Nephron progenitor cell (in vitro differentiated cells): ENCODE measurements at regions not wholly inside any gene's neighbourhood (a gene's known extent, or its start where the extent isn't known, plus 50 kb on each side); places are given as distances from the start of the nearest gene placed in this dataset.

Experiments
- DNase-seq: peaks from one replicate; pipeline ENCODE4 v3.0.0; 2021
- H3K27ac Mint-ChIP-seq: 2 replicates; pipeline ENCODE4 v1.8.0; 2021; ENCODE audit warnings: mild to moderate bottlenecking, moderate library complexity, mixed read lengths
- H3K27me3 Mint-ChIP-seq: 2 replicates; pipeline ENCODE4 v1.8.0; 2021; ENCODE audit warnings: mild to moderate bottlenecking, low read depth, mixed read lengths; ENCODE audit not compliant: poor library complexity
- H3K36me3 Mint-ChIP-seq: 2 replicates; pipeline ENCODE4 v1.8.0; 2021; ENCODE audit warnings: low read depth, mixed read lengths
- H3K4me1 Mint-ChIP-seq: 2 replicates; pipeline ENCODE4 v1.8.0; 2021; ENCODE audit warnings: mixed read lengths
- H3K4me3 Mint-ChIP-seq: 2 replicates; pipeline ENCODE4 v1.8.0; 2021; ENCODE audit warnings: mild to moderate bottlenecking, moderate library complexity, mixed read lengths
- H3K9me3 Mint-ChIP-seq: 2 replicates; pipeline ENCODE4 v1.8.0; 2021; ENCODE audit warnings: mild to moderate bottlenecking, moderate library complexity, mixed read lengths
- CTCF ChIP-seq: fragments of 200-600 bp; sonication (generic); IDR thresholded peaks from 2 replicates; pipeline ENCODE4 v1.5.0; 2021; ENCODE audit warnings: antibody characterized with exemption

- peaks cover 9% of the 10 kb centered on the region for H3K27me3 Mint-ChIP-seq
- H3K9me3 Mint-ChIP-seq = peaks cover 4% of the 10 kb centered on the region
- no peak overlapping the region for H3K27ac Mint-ChIP-seq
- no peak for TF ChIP-seq CTCF
- no peak overlapping the region for H3K4me3 Mint-ChIP-seq
- H3K4me1 Mint-ChIP-seq = peaks cover 28% of the 10 kb centered on the region
- no peaks in the 10 kb centered on the region for H3K36me3 Mint-ChIP-seq
- DNase-seq = no peak
These were observed 136.4 kb upstream of the APCDD1 start for GRCh38 chr18:10317864-10318690.

- H3K9me3 Mint-ChIP-seq = peaks cover 4% of the 10 kb centered on the region
- no peak for TF ChIP-seq CTCF
- DNase-seq = no peak
- no peak overlapping the region for H3K4me3 Mint-ChIP-seq
- no peaks in the 10 kb centered on the region for H3K36me3 Mint-ChIP-seq
- H3K27me3 Mint-ChIP-seq = peaks cover 9% of the 10 kb centered on the region
- no peak overlapping the region for H3K27ac Mint-ChIP-seq
- H3K4me1 Mint-ChIP-seq = peaks cover 28% of the 10 kb centered on the region
These were observed 135.8 kb upstream of the APCDD1 start for GRCh38 chr18:10318691-10318970.

GRCh38 chr18:10319026-10319425, 135.4 kb upstream of the APCDD1 start:
- TF ChIP-seq CTCF = no peak
- no peak overlapping the region for H3K4me3 Mint-ChIP-seq

GRCh38 chr18:10319914-10320600, 134.4 kb upstream of the APCDD1 start:
- H3K27ac Mint-ChIP-seq = no peak overlapping the region
- H3K9me3 Mint-ChIP-seq = peaks cover 4% of the 10 kb centered on the region
- H3K36me3 Mint-ChIP-seq = no peaks in the 10 kb centered on the region
- H3K4me1 Mint-ChIP-seq = peaks cover 19% of the 10 kb centered on the region
- H3K4me3 Mint-ChIP-seq = no peak overlapping the region
- peaks cover 9% of the 10 kb centered on the region for H3K27me3 Mint-ChIP-seq
- TF ChIP-seq CTCF = no peak
- DNase-seq = no peak

More at GRCh38 chr18:10319026-10319425, 135.4 kb upstream of the APCDD1 start:
- no peak for DNase-seq
- H3K9me3 Mint-ChIP-seq = peaks cover 4% of the 10 kb centered on the region
- H3K27me3 Mint-ChIP-seq = peaks cover 9% of the 10 kb centered on the region
- no peaks in the 10 kb centered on the region for H3K36me3 Mint-ChIP-seq
- no peak overlapping the region for H3K27ac Mint-ChIP-seq
- H3K4me1 Mint-ChIP-seq = peaks cover 28% of the 10 kb centered on the region

- TF ChIP-seq CTCF = no peak
- peaks cover 12% of the 10 kb centered on the region for H3K4me1 Mint-ChIP-seq
- no peak overlapping the region for H3K4me3 Mint-ChIP-seq
- H3K36me3 Mint-ChIP-seq = no peaks in the 10 kb centered on the region
- no peak for DNase-seq
- H3K9me3 Mint-ChIP-seq = peaks cover under 1% of the 10 kb centered on the region
- H3K27ac Mint-ChIP-seq = no peak overlapping the region
- peaks cover 9% of the 10 kb centered on the region for H3K27me3 Mint-ChIP-seq
These were observed 133.6 kb upstream of the APCDD1 start for GRCh38 chr18:10320791-10321190.
